GM12878 (cell line): ENCODE measurements at regions not wholly inside any gene's neighbourhood (a gene's known extent, or its start where the extent isn't known, plus 50 kb on each side); places are given as distances from the start of the nearest gene placed in this dataset.

ENCODE experiments used
- BCL11A ChIP-seq: IDR thresholded peaks from 2 replicates; pipeline ENCODE4 v1.6.1; 2011; ENCODE audit warnings: low read depth, low read length
- CREB1 ChIP-seq: IDR thresholded peaks from 2 replicates; pipeline ENCODE4 v1.6.1; 2012; ENCODE audit warnings: low read depth, mild to moderate bottlenecking, inconsistent platforms
- CTCF ChIP-seq, 3 experiments: IDR thresholded peaks in 2 of 3; conservative IDR thresholded peaks in 1 of 3; 2 replicates each; pipeline ENCODE4 v1.5.1; 2011; ENCODE audit warnings: low read depth in 3 of 3, low read length in 3 of 3, mild to moderate bottlenecking in 3 of 3, control low read depth in 2 of 3, moderate library complexity in 2 of 3, inconsistent platforms in 1 of 3, mixed read lengths in 1 of 3; ENCODE audit not compliant: control insufficient read depth in 2 of 3, insufficient read depth in 1 of 3; ENCODE audit errors: extremely low read depth in 1 of 3
- EGR1 ChIP-seq, 2 experiments: IDR thresholded peaks; 1 replicate in 1 of 2; 2 replicates in 1 of 2; pipeline ENCODE4 v1.6.1; 2011 to 2012; ENCODE audit warnings: low read depth in 2 of 2, low read length in 2 of 2, borderline replicate concordance in 1 of 2, mild to moderate bottlenecking in 1 of 2, moderate library complexity in 1 of 2
- HDAC2 ChIP-seq: fragments of 200-600 bp; sonication (generic); IDR thresholded peaks from 2 replicates; pipeline ENCODE4 v1.6.1; 2017
- JUND ChIP-seq: IDR thresholded peaks from 2 replicates; pipeline ENCODE4 v1.6.1; 2012; ENCODE audit warnings: low read depth, mild to moderate bottlenecking, low read length, improper control_type of control experiment, moderate library complexity
- NKRF ChIP-seq: fragments of 450-650 bp; conservative IDR thresholded peaks from 2 replicates; pipeline ENCODE4 v1.6.1; 2017; ENCODE audit warnings: mild to moderate bottlenecking, moderate library complexity
- NRF1 ChIP-seq: conservative IDR thresholded peaks from 2 replicates; pipeline ENCODE4 v1.6.1; 2011; ENCODE audit warnings: mild to moderate bottlenecking, low read depth, low read length, improper control_type of control experiment
- POLR2A ChIP-seq: IDR thresholded peaks from 2 replicates; pipeline ENCODE4 v1.6.1; 2011; ENCODE audit warnings: low read depth, mild to moderate bottlenecking, low read length
- SIX5 ChIP-seq: IDR thresholded peaks from 2 replicates; pipeline ENCODE4 v1.6.1; 2011; ENCODE audit warnings: mild to moderate bottlenecking, low read depth, low read length, moderate library complexity; ENCODE audit not compliant: severe bottlenecking
- YY1 ChIP-seq: IDR thresholded peaks from 2 replicates; pipeline ENCODE4 v1.6.1; 2011; ENCODE audit warnings: low read depth, mild to moderate bottlenecking, low read length
- ZNF274 ChIP-seq: IDR thresholded peaks from one replicate; pipeline ENCODE4 v1.8.0; 2011; ENCODE audit not compliant: insufficient read length, insufficient read depth

- TF ChIP-seq CTCF (IDR thresholded peaks at IDR 0.05 in 2 of 3, conservative IDR thresholded peaks at IDR 0.05 in 1 of 3; ENCODE audit: control insufficient read depth in 2 of 3, extremely low read depth in 1 of 3, insufficient read depth in 1 of 3, low read depth in 3 of 3, low read length in 3 of 3): no peak
- no peak for TF ChIP-seq BCL11A
- TF ChIP-seq YY1: no peak
- TF ChIP-seq NRF1: no peak
- TF ChIP-seq NKRF: no peak
- TF ChIP-seq CREB1: no peak
- no peak for TF ChIP-seq POLR2A
- no peak for TF ChIP-seq JUND
- TF ChIP-seq HDAC2: no peak
- TF ChIP-seq EGR1 (IDR thresholded peaks at IDR 0.05; ENCODE audit: borderline replicate concordance in 1 of 2, low read depth in 2 of 2, low read length in 2 of 2): no peak
- TF ChIP-seq ZNF274: no peak
- TF ChIP-seq SIX5: no peak
Measured at GRCh38 chr7:33796538-33796937, 108.8 kb upstream of the BMPER start.
